ENCODE measurements at regions not wholly inside any gene's neighbourhood (a gene's known extent, or its start where the extent isn't known, plus 50 kb on each side); places are given as distances from the start of the nearest gene placed in this dataset.

DNA sequence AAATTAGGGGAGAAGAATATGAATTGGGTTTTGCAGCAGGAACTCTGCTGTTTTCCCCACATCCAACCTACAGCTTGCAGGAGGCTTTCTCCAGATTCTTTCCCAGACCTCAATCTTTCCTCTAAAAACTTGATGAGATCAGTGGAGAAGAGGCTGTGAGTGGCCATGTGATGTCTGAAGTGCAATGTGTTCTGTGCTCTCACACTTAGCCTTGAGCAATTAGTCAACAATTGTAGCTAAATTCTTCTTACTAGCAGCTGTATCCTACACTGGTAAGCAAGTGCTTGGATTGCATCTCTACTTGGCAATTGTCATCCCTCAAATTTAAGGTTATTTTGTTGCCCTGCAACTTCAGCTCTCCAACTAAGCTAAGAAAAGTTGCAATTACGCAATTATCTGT, 807.3 kb upstream of the RGS18 start:
- Histone ChIP-seq H3K27me3 (ENCODE audit: control insufficient read depth in 2 of 2, insufficient read depth in 2 of 2, low read length in 2 of 2) (no peaks in the 10 kb centered on the region), H4K20me1 (replicated peaks; ENCODE audit: control insufficient read depth, insufficient read depth, low read length) (no peaks in the 10 kb centered on the region), H3K27ac (ENCODE audit: extremely low read depth, low read depth, low read length) (no peak overlapping the region), H3K4me2 (ENCODE audit: insufficient read depth, low read length) (no peak overlapping the region), H3K9me3 (replicated peaks; ENCODE audit: control insufficient read depth, insufficient read depth, low read depth, low read length) (no peaks in the 10 kb centered on the region), H3K9ac (ENCODE audit: insufficient read depth in 1 of 2, low read depth in 2 of 2, low read length in 2 of 2) (no peak overlapping the region), H3K9me1 (ENCODE audit: control insufficient read depth, insufficient read depth, low read length) (no peaks in the 10 kb centered on the region), H2AFZ (ENCODE audit: low read depth, low read length) (0 out of 2 replicates have a peak overlapping the region, but pooled peaks have one; percentile 21), H3K4me1 (replicated peaks in 1 of 2; ENCODE audit: control insufficient read depth in 2 of 2, insufficient read depth in 2 of 2, low read length in 2 of 2) (no peaks in the 10 kb centered on the region), H3K36me3 (ENCODE audit: control insufficient read depth, insufficient read depth, low read length) (no peaks in the 10 kb centered on the region), H3K79me2 (ENCODE audit: control insufficient read depth, insufficient read depth, low read length) (no peaks in the 10 kb centered on the region), H3K4me3 (no peak overlapping the region)
- no peak; the same call in 2 of the 3 replicates for ATAC-seq
- in situ Hi-C loops (cut with MboI) (no loop called here), intact Hi-C loops (cut with micrococcal nuclease) (no loop called here)
- FAIRE-seq, result no peak
- no peak for DNase-seq (ENCODE audit: extremely low read depth in 1 of 4, low spot score in 3 of 4)
- BruUV-seq (replicated peaks), result no TSS peak
- WGBS (ENCODE audit: insufficient coverage, low coverage, missing lambda C conversion rate), result 0% methylated on average over 1 of the region's 1 CpG
- CTCF ChIA-PET (ENCODE audit: low intra/inter-chr PET ratio), result no interaction called here
- POLR2A ChIA-PET, result no interaction called here
- TF ChIP-seq RBM34 (IDR thresholded peaks at IDR 0.05; ENCODE audit: borderline replicate concordance, insufficient read depth, low read length) (no peak), SIRT6 (IDR thresholded peaks at IDR 0.05; ENCODE audit: low read depth, low read length) (no peak), PCBP1 (IDR thresholded peaks at IDR 0.05; ENCODE audit: low read depth, low read length, poor library complexity, severe bottlenecking) (no peak), ZNF197 (CRISPR knock-in tag; IDR thresholded peaks at IDR 0.05; ENCODE audit: low read depth) (no peak), MAFF (IDR thresholded peaks at IDR 0.05; ENCODE audit: low read length) (no peak), RCOR1 (IDR thresholded peaks at IDR 0.05; ENCODE audit: borderline replicate concordance in 1 of 2, low read depth in 2 of 2, low read length in 2 of 2) (no peak), ZNF398 (CRISPR knock-in tag; IDR thresholded peaks at IDR 0.05) (no peak), DMBX1 (CRISPR knock-in tag; IDR thresholded peaks at IDR 0.05; ENCODE audit: borderline replicate concordance) (no peak), RB1 (IDR thresholded peaks at IDR 0.05; ENCODE audit: low read depth) (no peak), CREBBP (IDR thresholded peaks at IDR 0.05; ENCODE audit: low read depth, low read length) (no peak), ZNF146 (CRISPR knock-in tag; IDR thresholded peaks at IDR 0.05; ENCODE audit: unreplicated experiment) (no peak), SREBF2 (CRISPR knock-in tag; IDR thresholded peaks at IDR 0.05) (no peak)
- TF ChIP-seq, protein P1, sequence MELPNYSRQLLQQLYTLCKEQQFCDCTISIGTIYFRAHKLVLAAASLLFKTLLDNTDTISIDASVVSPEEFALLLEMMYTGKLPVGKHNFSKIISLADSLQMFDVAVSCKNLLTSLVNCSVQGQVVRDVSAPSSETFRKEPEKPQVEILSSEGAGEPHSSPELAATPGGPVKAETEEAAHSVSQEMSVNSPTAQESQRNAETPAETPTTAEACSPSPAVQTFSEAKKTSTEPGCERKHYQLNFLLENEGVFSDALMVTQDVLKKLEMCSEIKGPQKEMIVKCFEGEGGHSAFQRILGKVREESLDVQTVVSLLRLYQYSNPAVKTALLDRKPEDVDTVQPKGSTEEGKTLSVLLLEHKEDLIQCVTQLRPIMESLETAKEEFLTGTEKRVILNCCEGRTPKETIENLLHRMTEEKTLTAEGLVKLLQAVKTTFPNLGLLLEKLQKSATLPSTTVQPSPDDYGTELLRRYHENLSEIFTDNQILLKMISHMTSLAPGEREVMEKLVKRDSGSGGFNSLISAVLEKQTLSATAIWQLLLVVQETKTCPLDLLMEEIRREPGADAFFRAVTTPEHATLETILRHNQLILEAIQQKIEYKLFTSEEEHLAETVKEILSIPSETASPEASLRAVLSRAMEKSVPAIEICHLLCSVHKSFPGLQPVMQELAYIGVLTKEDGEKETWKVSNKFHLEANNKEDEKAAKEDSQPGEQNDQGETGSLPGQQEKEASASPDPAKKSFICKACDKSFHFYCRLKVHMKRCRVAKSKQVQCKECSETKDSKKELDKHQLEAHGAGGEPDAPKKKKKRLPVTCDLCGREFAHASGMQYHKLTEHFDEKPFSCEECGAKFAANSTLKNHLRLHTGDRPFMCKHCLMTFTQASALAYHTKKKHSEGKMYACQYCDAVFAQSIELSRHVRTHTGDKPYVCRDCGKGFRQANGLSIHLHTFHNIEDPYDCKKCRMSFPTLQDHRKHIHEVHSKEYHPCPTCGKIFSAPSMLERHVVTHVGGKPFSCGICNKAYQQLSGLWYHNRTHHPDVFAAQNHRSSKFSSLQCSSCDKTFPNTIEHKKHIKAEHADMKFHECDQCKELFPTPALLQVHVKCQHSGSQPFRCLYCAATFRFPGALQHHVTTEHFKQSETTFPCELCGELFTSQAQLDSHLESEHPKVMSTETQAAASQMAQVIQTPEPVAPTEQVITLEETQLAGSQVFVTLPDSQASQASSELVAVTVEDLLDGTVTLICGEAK (IDR thresholded peaks at IDR 0.05), result no peak
- TF ChIP-seq, protein P1 (CRISPR knock-in tag; IDR thresholded peaks at IDR 0.05), result no peak
